ENCODE measurements at regions not wholly inside any gene's neighbourhood (a gene's known extent, or its start where the extent isn't known, plus 50 kb on each side); places are given as distances from the start of the nearest gene placed in this dataset.

- TF ChIP-seq CTCF (IDR thresholded peaks at IDR 0.05; ENCODE audit: low read depth, low read length, missing input control) (no peak), ATF3 (IDR thresholded peaks at IDR 0.05) (no peak), ZBTB33 (IDR thresholded peaks at IDR 0.05) (no peak), MAX (IDR thresholded peaks at IDR 0.05) (no peak), SP1 (IDR thresholded peaks at IDR 0.05) (no peak), HNF4G (IDR thresholded peaks at IDR 0.05) (no peak), EGR1 (IDR thresholded peaks at IDR 0.05; ENCODE audit: low read depth in 2 of 2) (no peak)
Observed at GRCh38 chr2:45154144-45154543, 144.9 kb upstream of the SIX2 start (continued).

- Histone ChIP-seq H3K9ac (ENCODE audit: low read depth in 1 of 2, low read length in 2 of 2) (no peak overlapping the region), H3K27me3 (ENCODE audit: control insufficient read depth in 4 of 4, insufficient read depth in 4 of 4, low read length in 3 of 4) (no peaks in the 10 kb centered on the region), H3K9me3 (ENCODE audit: control insufficient read depth in 4 of 4, low read length in 3 of 4) (peaks cover 5 to 21% (median 15%) of the 10 kb centered on the region in 4 donors), H3K4me3 (ENCODE audit: low read depth in 1 of 3, low read length in 3 of 3) (no peak overlapping the region), H3K27ac (ENCODE audit: low read depth in 1 of 2, low read length in 2 of 2) (no peak overlapping the region), H3K36me3 (ENCODE audit: control insufficient read depth in 4 of 4, insufficient read depth in 3 of 4, low read depth in 1 of 4, low read length in 3 of 4) (no peaks in the 10 kb centered on the region), H3K4me1 (ENCODE audit: control insufficient read depth in 4 of 4, insufficient read depth in 4 of 4, low read length in 3 of 4) (no peaks in the 10 kb centered on the region)
- 93% methylated on average over 10 of the region's 10 CpGs for WGBS
- TF ChIP-seq ZBTB33 (IDR thresholded peaks at IDR 0.05), result no peak
- no peak for DNase-seq (ENCODE audit: low spot score)
Observed at GRCh38 chr2:45153121-45153520, 143.9 kb upstream of the SIX2 start.

GRCh38 chr2:45152691-45153090, 143.4 kb upstream of the SIX2 start:
- no peaks in the 10 kb centered on the region for H3K27me3 ChIP-seq (ENCODE audit: control insufficient read depth in 4 of 4, insufficient read depth in 4 of 4, low read length in 3 of 4)
- 84% methylated on average over 9 of the region's 9 CpGs for WGBS
- TF ChIP-seq NR2F2 (IDR thresholded peaks at IDR 0.05) (no peak), MAX (IDR thresholded peaks at IDR 0.05) (no peak), RXRA (IDR thresholded peaks at IDR 0.05) (no peak), ZBTB33 (IDR thresholded peaks at IDR 0.05) (no peak), SP1 (IDR thresholded peaks at IDR 0.05) (no peak), HNF4A (conservative IDR thresholded peaks at IDR 0.05) (no peak), REST (IDR thresholded peaks at IDR 0.05) (no peak), JUND (IDR thresholded peaks at IDR 0.05) (no peak), EGR1 (IDR thresholded peaks at IDR 0.05; ENCODE audit: low read depth in 2 of 2) (no peak), ATF3 (IDR thresholded peaks at IDR 0.05) (no peak), CTCF (IDR thresholded peaks at IDR 0.05; ENCODE audit: low read depth, low read length, missing input control) (no peak), FOXA1 (IDR thresholded peaks at IDR 0.05) (no peak)

More at GRCh38 chr2:45152691-45153090, 143.4 kb upstream of the SIX2 start:
- DNase-seq (ENCODE audit: low spot score), result no peak
- Histone ChIP-seq H3K9me3 (ENCODE audit: control insufficient read depth in 4 of 4, low read length in 3 of 4) (peaks cover 5 to 21% (median 15%) of the 10 kb centered on the region in 4 donors), H3K4me1 (ENCODE audit: control insufficient read depth in 4 of 4, insufficient read depth in 4 of 4, low read length in 3 of 4) (no peaks in the 10 kb centered on the region), H3K36me3 (ENCODE audit: control insufficient read depth in 4 of 4, insufficient read depth in 3 of 4, low read depth in 1 of 4, low read length in 3 of 4) (no peaks in the 10 kb centered on the region), H3K27ac (ENCODE audit: low read depth in 1 of 2, low read length in 2 of 2) (no peak overlapping the region), H3K4me3 (ENCODE audit: low read depth in 1 of 3, low read length in 3 of 3) (no peak overlapping the region), H3K9ac (ENCODE audit: low read depth in 1 of 2, low read length in 2 of 2) (no peak overlapping the region)
